Fibroblast of mammary gland (primary cell): ENCODE measurements at regions not wholly inside any gene's neighbourhood (a gene's known extent, or its start where the extent isn't known, plus 50 kb on each side); places are given as distances from the start of the nearest gene placed in this dataset.
"Not testable (repeated sequence)": the region's sequence is repeated elsewhere in the genome, so short reads cannot be mapped to it uniquely, and the experiment has no call there.

ENCODE experiments used
- DNase-seq: peaks from one replicate; pipeline ENCODE4 v3.0.0-alpha.2; 2010; ENCODE audit warnings: low read depth
- H3K4me3 ChIP-seq: 2 replicates; pipeline ENCODE4 v1.5.1; 2011; ENCODE audit warnings: low read depth, mild to moderate bottlenecking, low read length, moderate library complexity; ENCODE audit not compliant: control insufficient read depth
- TF ChIP-seq, protein P1 (sequence below): conservative IDR thresholded peaks from 2 replicates; pipeline ENCODE4 v1.5.1; 2011; ENCODE audit warnings: low read depth, low read length, inconsistent platforms; ENCODE audit not compliant: control insufficient read depth, insufficient read depth

DNA sequence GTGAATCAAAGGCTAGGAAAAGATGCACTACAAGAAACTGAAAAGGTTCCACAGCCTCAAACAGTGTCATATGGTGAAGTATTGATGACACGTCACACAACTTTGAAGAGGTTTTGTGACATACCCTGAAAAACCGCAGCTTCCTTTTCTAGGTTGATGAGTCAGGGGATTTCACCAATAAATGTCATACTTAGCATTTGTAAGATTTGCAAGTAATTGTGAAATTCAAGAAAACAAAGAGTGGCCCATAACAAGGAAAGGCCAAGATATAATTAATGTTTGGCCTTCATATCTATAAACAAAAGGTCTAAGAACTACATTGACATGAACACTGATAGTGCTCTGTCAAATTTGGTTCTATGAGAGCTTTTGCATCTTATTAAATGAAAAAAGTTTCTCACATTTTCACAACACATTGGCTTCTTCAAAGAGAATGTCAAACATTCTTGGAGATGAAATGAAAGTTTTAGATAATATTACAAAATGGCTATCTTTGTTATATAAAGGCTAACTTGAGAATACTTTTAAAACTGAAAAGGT lies 62.0 kb upstream of the NAMPT start:
- peak; percentile 98 for DNase-seq
- TF ChIP-seq, protein P1, sequence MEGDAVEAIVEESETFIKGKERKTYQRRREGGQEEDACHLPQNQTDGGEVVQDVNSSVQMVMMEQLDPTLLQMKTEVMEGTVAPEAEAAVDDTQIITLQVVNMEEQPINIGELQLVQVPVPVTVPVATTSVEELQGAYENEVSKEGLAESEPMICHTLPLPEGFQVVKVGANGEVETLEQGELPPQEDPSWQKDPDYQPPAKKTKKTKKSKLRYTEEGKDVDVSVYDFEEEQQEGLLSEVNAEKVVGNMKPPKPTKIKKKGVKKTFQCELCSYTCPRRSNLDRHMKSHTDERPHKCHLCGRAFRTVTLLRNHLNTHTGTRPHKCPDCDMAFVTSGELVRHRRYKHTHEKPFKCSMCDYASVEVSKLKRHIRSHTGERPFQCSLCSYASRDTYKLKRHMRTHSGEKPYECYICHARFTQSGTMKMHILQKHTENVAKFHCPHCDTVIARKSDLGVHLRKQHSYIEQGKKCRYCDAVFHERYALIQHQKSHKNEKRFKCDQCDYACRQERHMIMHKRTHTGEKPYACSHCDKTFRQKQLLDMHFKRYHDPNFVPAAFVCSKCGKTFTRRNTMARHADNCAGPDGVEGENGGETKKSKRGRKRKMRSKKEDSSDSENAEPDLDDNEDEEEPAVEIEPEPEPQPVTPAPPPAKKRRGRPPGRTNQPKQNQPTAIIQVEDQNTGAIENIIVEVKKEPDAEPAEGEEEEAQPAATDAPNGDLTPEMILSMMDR: no peak
- no peak overlapping the region for H3K4me3 ChIP-seq

- no peak overlapping the region for H3K4me3 ChIP-seq
- TF ChIP-seq, protein P1: no peak
- DNase-seq: no peak
These were observed 61.4 kb upstream of the NAMPT start for GRCh38 chr7:106346167-106346677.

DNA sequence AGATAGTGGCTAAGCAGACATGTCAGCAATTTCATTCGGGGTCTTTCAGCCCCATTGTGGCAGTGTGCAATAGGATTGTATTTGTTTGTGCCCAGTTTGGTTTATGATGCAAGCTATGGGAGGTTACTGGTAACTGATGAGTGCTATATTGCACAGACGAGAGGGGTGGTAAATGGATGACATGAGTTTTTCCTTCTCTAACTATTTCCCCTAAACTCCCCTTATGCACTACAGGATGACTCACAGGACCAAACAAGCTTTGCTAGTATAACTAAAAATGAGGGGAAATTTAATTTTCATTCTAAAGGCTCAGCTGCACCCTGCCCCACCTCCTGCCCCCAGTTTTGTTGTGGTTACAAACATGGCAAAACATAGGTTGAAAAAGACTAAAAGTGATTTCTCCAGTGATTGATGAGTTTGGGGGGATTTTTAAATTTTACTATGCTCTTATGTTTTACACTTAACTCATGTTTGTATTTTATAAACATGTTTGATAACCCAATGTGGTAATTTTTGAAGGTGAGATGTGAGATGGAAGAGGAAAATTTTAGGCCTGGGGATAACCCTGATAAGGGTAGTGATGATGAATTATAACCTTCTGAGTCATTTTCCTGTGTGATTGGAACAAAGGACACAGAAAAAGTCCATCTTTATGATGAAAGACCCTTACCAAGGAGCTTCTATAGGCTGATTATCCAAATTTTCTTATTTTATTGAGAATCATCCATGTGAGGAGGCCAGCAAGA lies 60.8 kb upstream of the NAMPT start:
- TF ChIP-seq, protein P1: no peak
- no peak overlapping the region for H3K4me3 ChIP-seq
- peak; percentile 73 for DNase-seq

- TF ChIP-seq, protein P1: no peak
- no peak for DNase-seq
- no peak overlapping the region for H3K4me3 ChIP-seq
These were observed 60.1 kb upstream of the NAMPT start for GRCh38 chr7:106344861-106345260.

GRCh38 chr7:106344211-106344610 lies 59.4 kb upstream of the NAMPT start:
- TF ChIP-seq, protein P1: no peak
- DNase-seq: no peak
- no peak overlapping the region for H3K4me3 ChIP-seq

GRCh38 chr7:106342049-106342448 lies 57.3 kb upstream of the NAMPT start:
- H3K4me3 ChIP-seq, DNase-seq: not testable (repeated sequence)

DNA sequence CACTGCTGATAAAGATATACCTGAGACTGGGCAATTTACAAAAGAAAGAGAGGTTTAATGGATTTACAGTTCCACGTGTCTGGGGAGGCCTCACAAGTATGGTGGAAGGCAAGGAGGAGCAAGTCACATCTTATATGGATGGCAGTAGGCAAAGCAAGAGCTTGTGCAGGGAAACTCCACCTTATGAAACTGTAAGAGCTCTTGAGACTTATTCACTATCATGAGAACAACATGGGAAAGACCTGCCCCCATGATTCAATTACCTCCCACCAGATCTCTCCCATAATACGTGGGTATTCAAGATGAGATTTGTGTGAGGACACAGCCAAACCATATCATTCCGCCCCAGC lies 55.4 kb upstream of the NAMPT start:
- not testable (repeated sequence) for DNase-seq, H3K4me3 ChIP-seq

- DNase-seq: no peak
- H3K4me3 ChIP-seq: no peak overlapping the region
- TF ChIP-seq, protein P1: no peak
These were observed 54.9 kb upstream of the NAMPT start for GRCh38 chr7:106339513-106340246.
